ENCODE measurements at regions not wholly inside any gene's neighbourhood (a gene's known extent, or its start where the extent isn't known, plus 50 kb on each side); places are given as distances from the start of the nearest gene placed in this dataset.
A peak's percentile ranks its signal among the peaks of the same experiment; 100 is the strongest.

DNA sequence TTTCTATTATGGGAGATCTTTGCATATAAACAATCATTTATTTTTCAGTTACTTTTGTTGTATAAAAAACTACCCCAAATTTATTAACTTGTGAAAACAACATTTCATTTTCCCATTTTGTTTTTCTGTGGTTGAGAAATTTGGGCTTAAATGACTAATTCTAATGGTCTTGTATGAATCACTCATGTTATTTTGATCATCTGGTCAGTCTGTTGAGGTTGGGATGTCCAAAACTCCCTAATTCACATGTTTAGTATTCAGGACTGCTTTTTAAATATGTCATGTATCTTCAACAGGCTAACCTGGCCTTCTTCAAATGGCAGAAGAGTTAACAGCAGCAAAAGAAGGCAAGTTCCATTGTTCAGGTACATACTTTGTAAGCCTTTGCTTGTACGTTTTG, 788.1 kb downstream of the TRIB2 start:
- Histone ChIP-seq H3K4me3 (no peak overlapping the region), H3K27ac (no peak overlapping the region), H3K27me3 (no peaks in the 10 kb centered on the region), H3K9me3 (no peaks in the 10 kb centered on the region), H3K4me1 (no peaks in the 10 kb centered on the region), H3K36me3 (no peaks in the 10 kb centered on the region)
- TF ChIP-seq EP300 (IDR thresholded peaks at IDR 0.05) (no peak), POLR2AphosphoS5 (IDR thresholded peaks at IDR 0.05) (no peak)
- 68% methylated on average over 1 of the region's 1 CpG for WGBS
- DNase-seq (ENCODE audit: low spot score in 2 of 2): no peak

DNA sequence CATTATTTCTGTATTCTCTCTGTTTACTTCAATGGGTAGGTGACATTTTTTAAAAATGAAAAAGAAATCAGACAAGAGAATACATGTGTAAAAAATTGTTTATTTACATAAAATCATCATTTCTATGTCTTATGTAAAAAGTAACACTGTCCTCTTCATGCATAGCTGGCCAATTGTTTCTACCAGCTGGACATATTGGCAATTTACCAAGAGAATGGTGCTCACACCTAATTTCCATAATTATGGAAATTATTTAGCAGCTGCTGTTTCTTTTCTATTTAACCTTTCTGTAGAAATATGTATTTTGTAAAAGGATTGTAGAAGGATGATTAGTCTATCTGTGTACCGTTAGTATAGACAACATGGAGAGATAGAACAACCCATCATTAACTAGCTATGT, 791.9 kb downstream of the TRIB2 start:
- DNase-seq (ENCODE audit: low spot score in 2 of 2): no peak
- no peak overlapping the region for H3K4me3 ChIP-seq
- no peaks in the 10 kb centered on the region for H3K36me3 ChIP-seq
- no peaks in the 10 kb centered on the region for H3K27me3 ChIP-seq
- H3K4me1 ChIP-seq: no peaks in the 10 kb centered on the region
- no peaks in the 10 kb centered on the region for H3K9me3 ChIP-seq
- TF ChIP-seq POLR2AphosphoS5 (IDR thresholded peaks at IDR 0.05) (no peak), POLR2A (IDR thresholded peaks at IDR 0.05) (no peak), EP300 (IDR thresholded peaks at IDR 0.05) (no peak)
- TF ChIP-seq, protein P1, sequence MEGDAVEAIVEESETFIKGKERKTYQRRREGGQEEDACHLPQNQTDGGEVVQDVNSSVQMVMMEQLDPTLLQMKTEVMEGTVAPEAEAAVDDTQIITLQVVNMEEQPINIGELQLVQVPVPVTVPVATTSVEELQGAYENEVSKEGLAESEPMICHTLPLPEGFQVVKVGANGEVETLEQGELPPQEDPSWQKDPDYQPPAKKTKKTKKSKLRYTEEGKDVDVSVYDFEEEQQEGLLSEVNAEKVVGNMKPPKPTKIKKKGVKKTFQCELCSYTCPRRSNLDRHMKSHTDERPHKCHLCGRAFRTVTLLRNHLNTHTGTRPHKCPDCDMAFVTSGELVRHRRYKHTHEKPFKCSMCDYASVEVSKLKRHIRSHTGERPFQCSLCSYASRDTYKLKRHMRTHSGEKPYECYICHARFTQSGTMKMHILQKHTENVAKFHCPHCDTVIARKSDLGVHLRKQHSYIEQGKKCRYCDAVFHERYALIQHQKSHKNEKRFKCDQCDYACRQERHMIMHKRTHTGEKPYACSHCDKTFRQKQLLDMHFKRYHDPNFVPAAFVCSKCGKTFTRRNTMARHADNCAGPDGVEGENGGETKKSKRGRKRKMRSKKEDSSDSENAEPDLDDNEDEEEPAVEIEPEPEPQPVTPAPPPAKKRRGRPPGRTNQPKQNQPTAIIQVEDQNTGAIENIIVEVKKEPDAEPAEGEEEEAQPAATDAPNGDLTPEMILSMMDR (IDR thresholded peaks at IDR 0.05): no peak
- no peak overlapping the region for H3K27ac ChIP-seq
- 89% methylated on average over 1 of the region's 1 CpG for WGBS

DNA sequence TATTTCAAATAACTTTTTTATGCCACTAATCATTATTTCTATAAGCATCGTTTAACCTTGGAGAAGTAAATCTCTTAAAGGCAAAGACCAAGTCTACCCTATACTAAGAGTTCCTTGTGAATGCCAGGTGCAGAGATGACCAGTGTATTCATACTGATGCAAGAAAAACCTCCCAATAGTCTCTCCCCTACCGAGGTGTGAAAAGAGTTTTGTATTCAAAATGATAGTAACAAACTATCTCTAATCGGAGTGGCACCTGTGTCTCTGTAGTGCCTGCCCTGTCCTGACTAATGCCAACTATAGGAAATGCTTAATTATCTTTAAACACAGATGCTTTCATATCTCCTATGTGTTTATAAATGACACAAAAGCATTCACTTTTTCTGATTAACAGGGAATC, 798.5 kb downstream of the TRIB2 start:
- no peak overlapping the region for H3K27ac ChIP-seq
- H3K36me3 ChIP-seq: no peaks in the 10 kb centered on the region
- H3K4me1 ChIP-seq: no peaks in the 10 kb centered on the region
- H3K9me3 ChIP-seq: no peaks in the 10 kb centered on the region
- WGBS: 93% methylated on average over 3 of the region's 3 CpGs
- TF ChIP-seq, protein P1 (IDR thresholded peaks at IDR 0.05): no peak
- no peak for TF ChIP-seq POLR2AphosphoS5 (IDR thresholded peaks at IDR 0.05)
- no peak for TF ChIP-seq EP300 (IDR thresholded peaks at IDR 0.05)
- no peak for TF ChIP-seq POLR2A (IDR thresholded peaks at IDR 0.05)
- no peaks in the 10 kb centered on the region for H3K27me3 ChIP-seq
- no peak overlapping the region for H3K4me3 ChIP-seq
- no peak for DNase-seq (ENCODE audit: low spot score in 2 of 2)

DNA sequence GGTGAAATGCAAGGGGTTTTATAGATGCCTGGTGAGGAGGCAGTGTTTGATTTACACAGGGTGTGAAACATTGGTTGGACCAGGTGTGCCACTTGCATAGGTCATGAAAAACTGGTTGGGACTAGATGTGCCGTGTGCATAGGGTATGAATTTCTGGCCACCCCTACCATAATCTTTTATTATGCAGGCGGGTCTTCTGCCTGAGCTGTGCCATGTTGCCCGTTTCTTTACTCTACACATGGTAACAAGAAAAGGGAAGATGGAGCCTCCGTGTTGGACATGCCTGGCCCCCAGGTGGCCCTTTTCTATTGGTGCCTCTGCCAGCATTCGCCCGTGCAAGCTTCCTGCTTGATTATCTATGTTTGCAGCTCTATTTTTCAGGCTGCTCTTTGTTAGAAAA, 805.4 kb downstream of the TRIB2 start:
- Histone ChIP-seq H3K27me3 (no peaks in the 10 kb centered on the region), H3K4me1 (peaks cover 2% of the 10 kb centered on the region), H3K27ac (no peak overlapping the region), H3K4me3 (no peak overlapping the region), H3K36me3 (no peaks in the 10 kb centered on the region), H3K9me3 (no peaks in the 10 kb centered on the region)
- WGBS: 65% methylated on average over 6 of the region's 6 CpGs
- no peak for DNase-seq (ENCODE audit: low spot score in 2 of 2)
- TF ChIP-seq, protein P1 (IDR thresholded peaks at IDR 0.05): no peak
- TF ChIP-seq POLR2AphosphoS5 (IDR thresholded peaks at IDR 0.05) (no peak), EP300 (IDR thresholded peaks at IDR 0.05) (no peak), POLR2A (IDR thresholded peaks at IDR 0.05) (no peak)

DNA sequence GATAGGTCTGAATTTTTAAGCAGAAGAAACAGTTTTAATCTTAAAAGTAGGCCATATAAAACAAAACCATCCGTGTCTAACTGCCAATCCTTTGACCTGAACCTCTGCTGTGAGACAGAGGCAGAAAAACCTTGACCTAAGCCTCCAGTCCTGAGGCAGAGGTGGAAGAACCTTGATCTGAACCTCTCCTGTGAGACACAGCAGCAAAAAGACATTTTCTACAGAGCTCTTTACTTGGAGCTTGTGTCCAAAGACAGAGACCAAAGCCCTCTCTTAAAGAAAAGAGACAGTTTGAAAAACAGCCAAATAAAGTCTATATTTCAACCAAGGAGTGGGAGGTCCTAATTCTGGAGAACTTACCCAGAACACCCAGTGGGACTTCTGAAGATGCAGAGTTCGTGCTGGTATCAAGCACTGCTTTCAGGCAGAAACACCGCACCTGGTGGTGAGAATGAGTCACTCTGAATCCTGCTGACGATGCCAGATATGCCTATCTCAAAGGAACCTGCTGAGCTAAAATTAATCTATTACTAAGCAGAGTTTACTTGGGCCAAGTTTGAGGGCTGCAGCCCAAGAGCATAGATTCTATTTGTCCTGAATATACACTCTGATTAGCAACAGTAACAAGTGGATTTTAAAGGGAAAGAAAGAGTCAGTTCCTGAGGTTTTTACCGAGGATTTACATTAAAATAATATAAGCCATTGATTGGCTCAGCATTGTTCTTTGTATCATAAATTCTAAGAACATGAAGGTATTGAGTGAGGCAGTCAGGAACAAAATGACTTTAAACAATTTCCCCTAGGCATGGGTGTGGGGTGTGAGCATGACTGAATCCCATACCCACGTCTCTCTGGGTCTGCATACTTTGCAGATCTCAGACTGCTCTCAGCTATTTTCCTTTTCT, 806.4 kb downstream of the TRIB2 start:
- WGBS: 37% methylated on average over 6 of the region's 6 CpGs
- H3K9me3 ChIP-seq: no peaks in the 10 kb centered on the region
- TF ChIP-seq, protein P1 (IDR thresholded peaks at IDR 0.05): no peak
- no peak for TF ChIP-seq EP300 (IDR thresholded peaks at IDR 0.05)
- peaks cover 2% of the 10 kb centered on the region for H3K4me1 ChIP-seq
- no peaks in the 10 kb centered on the region for H3K27me3 ChIP-seq
- peak overlapping the region; percentile 68 for H3K27ac ChIP-seq
- no peak overlapping the region for H3K4me3 ChIP-seq
- no peak for DNase-seq (ENCODE audit: low spot score in 2 of 2)
- H3K36me3 ChIP-seq: no peaks in the 10 kb centered on the region

Data from suprapubic skin (tissue), 4 donors.